H9 (cell line): ENCODE measurements at regions not wholly inside any gene's neighbourhood (a gene's known extent, or its start where the extent isn't known, plus 50 kb on each side); places are given as distances from the start of the nearest gene placed in this dataset.

ENCODE experiments used
- DNase-seq: peaks from one replicate; pipeline ENCODE4 v3.0.0-alpha.2; 2017
- H2AFZ ChIP-seq: one replicate; pipeline ENCODE4 v1.6.1; 2013; ENCODE audit warnings: mild to moderate bottlenecking, low read length, control low read depth, moderate library complexity
- H2AK5ac ChIP-seq: 2 replicates; pipeline ENCODE4 v1.6.1; 2013; ENCODE audit warnings: low read length, control low read depth, mixed read lengths; ENCODE audit not compliant: insufficient read length
- H2BK120ac ChIP-seq: one replicate; pipeline ENCODE4 v1.6.1; 2013; ENCODE audit warnings: low read depth, mild to moderate bottlenecking, low read length, control low read depth, inconsistent platforms; ENCODE audit not compliant: poor library complexity, severe bottlenecking
- H2BK12ac ChIP-seq: 2 replicates; pipeline ENCODE4 v1.6.1; 2013; ENCODE audit warnings: low read length, control low read depth, mixed read lengths, low read depth; ENCODE audit not compliant: insufficient read length
- H2BK15ac ChIP-seq: 2 replicates; pipeline ENCODE4 v1.6.1; 2013; ENCODE audit warnings: low read depth, low read length, control low read depth
- H2BK20ac ChIP-seq: one replicate; pipeline ENCODE4 v1.6.1; 2013; ENCODE audit warnings: low read depth, mild to moderate bottlenecking, low read length, control low read depth, inconsistent platforms; ENCODE audit not compliant: poor library complexity, severe bottlenecking
- H2BK5ac ChIP-seq: 2 replicates; pipeline ENCODE4 v1.6.1; 2013; ENCODE audit warnings: low read length, control low read depth, mixed read lengths; ENCODE audit not compliant: insufficient read length
- H3K14ac ChIP-seq: 2 replicates; pipeline ENCODE4 v1.6.1; 2013; ENCODE audit warnings: low read length, control low read depth; ENCODE audit not compliant: insufficient read depth
- H3K18ac ChIP-seq: 2 replicates; pipeline ENCODE4 v1.6.1; 2013; ENCODE audit warnings: low read depth, mild to moderate bottlenecking, mixed read lengths, low read length, control low read depth; ENCODE audit not compliant: insufficient read length
- H3K23ac ChIP-seq: 2 replicates; pipeline ENCODE4 v1.6.1; 2013; ENCODE audit warnings: low read length, control low read depth, mixed read lengths, low read depth; ENCODE audit not compliant: insufficient read length
- H3K23me2 ChIP-seq: 2 replicates; pipeline ENCODE4 v1.6.1; 2013; ENCODE audit warnings: low read depth, mild to moderate bottlenecking, mixed read lengths, low read length, control low read depth; ENCODE audit not compliant: insufficient read length, poor library complexity, severe bottlenecking
- H3K27ac ChIP-seq: 2 replicates; pipeline ENCODE4 v1.5.1; 2013; ENCODE audit warnings: low read length, control low read depth, mixed read lengths, low read depth; ENCODE audit not compliant: insufficient read length
- H3K27me3 ChIP-seq: 2 replicates; pipeline ENCODE4 v1.6.1; 2013; ENCODE audit warnings: low read length, control low read depth, inconsistent platforms; ENCODE audit not compliant: insufficient read depth
- H3K4ac ChIP-seq: 2 replicates; pipeline ENCODE4 v1.6.1; 2013; ENCODE audit warnings: low read depth, mild to moderate bottlenecking, control low read depth, inconsistent platforms, low read length, moderate library complexity
- H3K4me1 ChIP-seq: 2 replicates; pipeline ENCODE4 v1.6.1; 2013; ENCODE audit warnings: low read length, control low read depth, inconsistent platforms; ENCODE audit not compliant: insufficient read depth
- H3K4me2 ChIP-seq: 2 replicates; pipeline ENCODE4 v1.6.1; 2013; ENCODE audit warnings: low read length, control low read depth, mixed read lengths; ENCODE audit not compliant: insufficient read length, insufficient read depth
- H3K56ac ChIP-seq: 2 replicates; pipeline ENCODE4 v1.6.1; 2013; ENCODE audit warnings: low read depth, mild to moderate bottlenecking, mixed read lengths, low read length, control low read depth; ENCODE audit not compliant: insufficient read length
- H3K79me1 ChIP-seq: 2 replicates; pipeline ENCODE4 v1.6.1; 2013; ENCODE audit warnings: low read depth, mild to moderate bottlenecking, moderate library complexity, low read length, control low read depth, inconsistent platforms; ENCODE audit not compliant: insufficient read depth, poor library complexity, severe bottlenecking
- H3K79me2 ChIP-seq: 2 replicates; pipeline ENCODE4 v1.6.1; 2013; ENCODE audit warnings: low read length, control low read depth, inconsistent platforms; ENCODE audit not compliant: insufficient read depth
- H3K9ac ChIP-seq: 2 replicates; pipeline ENCODE4 v1.6.1; 2013; ENCODE audit warnings: low read length, control low read depth, mixed read lengths; ENCODE audit not compliant: insufficient read length; ENCODE audit errors: extremely low read depth
- H3K9me3 ChIP-seq: one replicate; pipeline ENCODE4 v1.6.1; 2013; ENCODE audit warnings: low read depth, low read length, inconsistent platforms; ENCODE audit not compliant: control insufficient read depth
- H3T11ph ChIP-seq: one replicate; pipeline ENCODE4 v1.6.1; 2013; ENCODE audit warnings: mild to moderate bottlenecking, low read length, control low read depth, inconsistent platforms
- H4K20me1 ChIP-seq: one replicate; pipeline ENCODE4 v1.6.1; 2013; ENCODE audit not compliant: control insufficient read depth, insufficient read length, insufficient read depth
- H4K5ac ChIP-seq: 2 replicates; pipeline ENCODE4 v1.6.1; 2013; ENCODE audit warnings: low read depth, mild to moderate bottlenecking, mixed read lengths, low read length, control low read depth; ENCODE audit not compliant: insufficient read length
- H4K8ac ChIP-seq: replicated peaks from 2 replicates; pipeline ENCODE4 v1.6.1; 2013; ENCODE audit warnings: low read length, control low read depth, mixed read lengths, low read depth; ENCODE audit not compliant: insufficient read length
- H4K91ac ChIP-seq: 2 replicates; pipeline ENCODE4 v1.6.1; 2013; ENCODE audit warnings: low read depth, mild to moderate bottlenecking, moderate library complexity, mixed read lengths, low read length, control low read depth; ENCODE audit not compliant: insufficient read length
- H3K27ac Mint-ChIP-seq, 3 experiments: 2 replicates in 2 of 3; 3 replicates in 1 of 3; pipeline ENCODE4 v1.8.0; 2020 to 2021; ENCODE audit warnings: mixed read lengths in 3 of 3, mild to moderate bottlenecking in 1 of 3, moderate library complexity in 1 of 3
- H3K27me3 Mint-ChIP-seq: 2 replicates; pipeline ENCODE4 v1.8.0; 2021; ENCODE audit warnings: low read depth, mild to moderate bottlenecking, moderate library complexity, mixed read lengths
- H3K36me3 Mint-ChIP-seq, 3 experiments: 2 replicates in 2 of 3; 3 replicates in 1 of 3; pipeline ENCODE4 v1.8.0; 2020 to 2021; ENCODE audit warnings: low read depth in 3 of 3, mixed read lengths in 3 of 3; ENCODE audit not compliant: insufficient read depth in 1 of 3
- H3K4me1 Mint-ChIP-seq, 2 experiments: 2 replicates each; pipeline ENCODE4 v1.8.0; 2020; ENCODE audit warnings: mixed read lengths in 2 of 2
- H3K4me3 Mint-ChIP-seq, 2 experiments: 2 replicates in 1 of 2; 3 replicates in 1 of 2; pipeline ENCODE4 v1.8.0; 2020 to 2021; ENCODE audit warnings: mild to moderate bottlenecking in 2 of 2, mixed read lengths in 2 of 2, moderate library complexity in 1 of 2
- H3K9me3 Mint-ChIP-seq, 2 experiments: 2 replicates in 1 of 2; 3 replicates in 1 of 2; pipeline ENCODE4 v1.8.0; 2020; ENCODE audit warnings: mild to moderate bottlenecking in 2 of 2, mixed read lengths in 2 of 2, moderate library complexity in 1 of 2
- CTCF ChIP-seq: fragments of 200-600 bp; sonication (generic); conservative IDR thresholded peaks from 3 replicates; pipeline ENCODE4 v1.8.0; 2021; ENCODE audit warnings: antibody characterized with exemption, mild to moderate bottlenecking
- WGBS: extraction: QIAGEN DNeasy Blood & Tissue Kit; methylation state at CpG from one replicate; pipeline ENCODE4 v1.1.7; 2013; ENCODE audit warnings: missing lambda C conversion rate, low lambda C conversion rate, mixed read lengths; ENCODE audit not compliant: insufficient read length; ENCODE audit errors: extremely low coverage; 5-methylcytosine and 5-hydroxymethylcytosine counted together

GRCh38 chr20:11221046-11221445 lies 547.2 kb upstream of the JAG1 start:
- Histone ChIP-seq H3K4me1 (no peaks in the 10 kb centered on the region), H2AFZ (no peak overlapping the region), H3K56ac (no peak overlapping the region), H3K9me3 (no peaks in the 10 kb centered on the region), H3K79me1 (no peaks in the 10 kb centered on the region), H3K27me3 (no peaks in the 10 kb centered on the region), H3K23ac (no peak overlapping the region), H2BK12ac (no peak overlapping the region), H3K18ac (no peak overlapping the region), H3K23me2 (no peaks in the 10 kb centered on the region), H2BK5ac (no peak overlapping the region), H4K5ac (no peak overlapping the region), H2BK15ac (no peak overlapping the region), H2AK5ac (no peak overlapping the region), H2BK120ac (no peak overlapping the region), H2BK20ac (no peak overlapping the region), H3K79me2 (no peaks in the 10 kb centered on the region), H4K20me1 (no peaks in the 10 kb centered on the region), H4K8ac (no peak overlapping the region), H3T11ph (no peak overlapping the region), H3K14ac (no peak overlapping the region), H4K91ac (no peak overlapping the region), H3K4ac (no peak overlapping the region), H3K9ac (no peak overlapping the region), H3K27ac (no peak overlapping the region), H3K4me2 (no peak overlapping the region)
- TF ChIP-seq CTCF = no peak
- Mint-ChIP-seq H3K4me3 (no peak overlapping the region), H3K36me3 (no peaks in the 10 kb centered on the region), H3K27ac (no peak overlapping the region; a peak in 1 of 7 replicates), H3K27me3 (no peaks in the 10 kb centered on the region), H3K4me1 (no peaks in the 10 kb centered on the region; a peak in 1 of 4 replicates), H3K9me3 (no peaks in the 10 kb centered on the region)
- no CpG with 5 or more reads among the region's 2 CpGs for WGBS
- no peak for DNase-seq
